Urinary bladder (tissue), 3 donors: ENCODE measurements at regions not wholly inside any gene's neighbourhood (a gene's known extent, or its start where the extent isn't known, plus 50 kb on each side); places are given as distances from the start of the nearest gene placed in this dataset.
A peak's percentile ranks its signal among the peaks of the same experiment; 100 is the strongest.
"Not testable (repeated sequence)": the region's sequence is repeated elsewhere in the genome, so short reads cannot be mapped to it uniquely, and the experiment has no call there.

Experiments
- DNase-seq: peaks from one replicate; pipeline ENCODE4 v3.0.0-alpha.2; 2015; ENCODE audit errors: extremely low spot score
- H3K27ac ChIP-seq: one replicate; pipeline ENCODE4 v1.5.1; 2013; ENCODE audit warnings: low read depth, mild to moderate bottlenecking, moderate library complexity
- H3K36me3 ChIP-seq: one replicate; pipeline ENCODE4 v1.6.1; 2013; ENCODE audit warnings: mild to moderate bottlenecking, moderate library complexity; ENCODE audit not compliant: insufficient read depth
- H3K4me1 ChIP-seq: one replicate; pipeline ENCODE4 v1.6.1; 2013; ENCODE audit warnings: mild to moderate bottlenecking, moderate library complexity; ENCODE audit not compliant: insufficient read depth
- H3K4me3 ChIP-seq: one replicate; pipeline ENCODE4 v1.5.1; 2013; ENCODE audit warnings: low read depth, low read length
- WGBS: extraction: QIAGEN DNeasy Blood & Tissue Kit; methylation state at CpG from one replicate; pipeline ENCODE4 v1.1.7; 2013; 5-methylcytosine and 5-hydroxymethylcytosine counted together
- donor health status: healthy with polysubstance abuse.
- donor health status: healthy.

DNA sequence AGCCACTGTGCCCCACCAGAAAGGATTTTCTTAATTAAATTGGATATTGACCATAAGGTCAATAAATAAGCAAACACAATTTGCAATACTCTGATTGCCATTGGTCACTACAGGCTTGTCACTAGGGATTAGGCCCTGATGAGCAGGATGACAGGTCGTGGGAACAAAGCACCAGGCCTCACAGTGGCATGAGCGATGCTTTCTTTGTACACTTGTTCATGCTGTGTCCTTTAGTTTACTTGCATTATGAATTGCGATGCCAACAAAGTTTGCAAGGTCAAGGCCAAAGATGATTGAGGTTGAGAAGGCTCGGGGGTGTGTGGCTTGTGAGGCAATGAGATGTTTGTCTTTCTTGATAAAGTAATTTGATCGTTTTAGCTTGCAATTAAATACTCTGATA, 136.0 kb downstream of the TTC8 start:
- Histone ChIP-seq H3K27ac (no peak overlapping the region), H3K4me3 (no peak overlapping the region), H3K4me1 (no peaks in the 10 kb centered on the region), H3K36me3 (no peaks in the 10 kb centered on the region)
- 70% methylated on average over 5 of the region's 5 CpGs for WGBS
- no peak for DNase-seq

- DNase-seq: no peak
- 65% methylated on average over 3 of the region's 3 CpGs for WGBS
- Histone ChIP-seq H3K36me3 (no peaks in the 10 kb centered on the region), H3K4me1 (no peaks in the 10 kb centered on the region), H3K4me3 (no peak overlapping the region), H3K27ac (no peak overlapping the region)
These were observed 136.8 kb downstream of the TTC8 start for GRCh38 chr14:88961214-88961613.

- Histone ChIP-seq H3K4me1 (no peaks in the 10 kb centered on the region), H3K4me3 (no peak overlapping the region), H3K27ac (no peak overlapping the region), H3K36me3 (no peaks in the 10 kb centered on the region)
- DNase-seq: no peak
- 72% methylated on average over 4 of the region's 4 CpGs for WGBS
These were observed 137.9 kb downstream of the TTC8 start for GRCh38 chr14:88962356-88962755.

GRCh38 chr14:88967299-88967698, 142.8 kb downstream of the TTC8 start:
- H3K4me3 ChIP-seq: no peak overlapping the region
- no peak overlapping the region for H3K27ac ChIP-seq
- DNase-seq: no peak
- no peaks in the 10 kb centered on the region for H3K36me3 ChIP-seq
- no peaks in the 10 kb centered on the region for H3K4me1 ChIP-seq
- WGBS: 76% methylated on average over 3 of the region's 3 CpGs

DNA sequence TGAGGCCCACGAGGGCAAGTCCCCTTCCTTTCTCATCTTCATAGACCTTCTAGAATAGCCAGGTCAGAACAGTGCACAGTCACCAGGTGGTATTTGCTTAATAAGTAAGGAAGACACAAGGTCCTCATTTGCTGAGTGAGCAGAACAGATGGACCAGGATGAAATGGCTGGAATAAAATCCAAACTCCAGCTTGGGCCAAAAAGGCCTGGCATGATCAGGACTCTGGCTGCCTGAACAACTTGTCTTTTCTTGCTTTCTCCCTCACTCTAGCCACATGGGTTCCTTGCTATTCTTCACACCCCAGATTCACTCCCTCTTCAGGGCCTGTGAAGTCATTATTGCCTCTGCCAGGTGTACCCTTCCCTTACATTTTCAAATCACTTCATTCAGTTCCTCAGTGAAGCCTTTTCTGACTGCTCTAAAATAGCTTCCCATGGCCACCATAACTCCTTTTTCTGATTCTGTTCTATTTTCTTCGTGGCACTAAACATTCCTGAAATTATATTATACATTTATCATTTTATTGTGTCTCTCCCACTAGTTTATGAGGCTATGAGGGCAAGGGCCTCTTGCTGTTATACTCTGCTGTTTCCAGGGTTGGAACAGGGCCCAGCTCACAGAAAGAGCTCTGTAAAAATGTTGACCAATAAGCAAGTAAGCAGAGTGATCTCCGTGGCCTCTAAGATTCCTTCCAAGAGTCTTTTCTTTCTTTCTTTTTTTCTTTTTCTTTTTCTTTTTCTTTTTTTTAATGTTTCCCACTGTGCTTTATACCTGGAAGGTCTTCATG, 150.8 kb downstream of the TTC8 start:
- 34% methylated on average over 3 of the region's 3 CpGs for WGBS
- no peak for DNase-seq

DNA sequence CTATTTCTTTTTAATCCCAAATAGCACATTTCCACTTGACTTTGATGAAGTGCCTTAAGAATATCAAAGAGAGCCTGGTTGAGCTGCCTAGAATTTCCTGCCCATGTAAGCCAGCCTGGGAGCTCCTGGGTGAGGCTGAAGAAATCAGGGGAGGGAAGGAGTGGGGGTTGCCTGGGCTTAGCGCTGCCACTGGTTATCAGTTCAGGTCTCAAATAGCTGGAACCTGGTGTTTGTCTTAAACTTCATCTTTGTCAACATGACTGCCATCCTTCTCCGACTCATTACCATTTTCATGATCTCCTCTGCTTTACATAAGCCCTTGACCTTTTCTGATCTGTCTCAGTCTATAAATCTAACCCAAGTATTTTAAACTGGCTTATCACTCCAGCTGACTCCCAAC, 151.5 kb downstream of the TTC8 start:
- Histone ChIP-seq H3K36me3 (no peaks in the 10 kb centered on the region), H3K27ac (no peak overlapping the region), H3K4me1 (no peaks in the 10 kb centered on the region), H3K4me3 (no peak overlapping the region)
- no peak for DNase-seq
- 26% methylated on average over 2 of the region's 2 CpGs for WGBS

More for the DNA sequence above, 150.8 kb downstream of the TTC8 start:
- H3K27ac ChIP-seq: no peak overlapping the region
- no peaks in the 10 kb centered on the region for H3K4me1 ChIP-seq
- no peaks in the 10 kb centered on the region for H3K36me3 ChIP-seq
- H3K4me3 ChIP-seq: no peak overlapping the region

DNA sequence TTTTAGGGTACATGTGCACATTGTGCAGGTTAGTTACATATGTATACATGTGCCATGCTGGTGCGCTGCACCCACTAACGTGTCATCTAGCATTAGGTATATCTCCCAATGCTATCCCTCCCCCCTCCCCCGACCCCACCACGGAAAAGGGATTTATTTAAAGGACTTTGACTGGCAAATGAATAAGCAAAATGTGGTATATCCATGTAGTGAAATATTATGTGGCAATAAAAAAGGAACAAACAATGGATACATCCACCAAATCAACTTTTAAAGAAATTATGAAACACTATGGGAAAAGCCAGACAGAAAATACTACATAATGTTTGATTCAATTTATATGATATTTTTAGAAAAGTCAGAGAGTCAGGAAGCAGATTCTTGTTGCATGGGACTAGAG, 156.5 kb downstream of the TTC8 start:
- not testable (repeated sequence) for H3K4me1 ChIP-seq, H3K36me3 ChIP-seq, DNase-seq, H3K27ac ChIP-seq, H3K4me3 ChIP-seq
- WGBS: 61% methylated on average over 3 of the region's 4 CpGs

GRCh38 chr14:88981948-88982347, 157.5 kb downstream of the TTC8 start:
- H3K4me1 ChIP-seq: no peaks in the 10 kb centered on the region
- WGBS: 83% methylated on average over 4 of the region's 4 CpGs
- DNase-seq: no peak

GRCh38 chr14:88983755-88984154, 159.3 kb downstream of the TTC8 start:
- Histone ChIP-seq H3K4me1 (no peaks in the 10 kb centered on the region), H3K27ac (no peak overlapping the region), H3K4me3 (no peak overlapping the region), H3K36me3 (no peaks in the 10 kb centered on the region)
- WGBS: 55% methylated on average over 4 of the region's 4 CpGs
- no peak for DNase-seq

More at GRCh38 chr14:88981948-88982347, 157.5 kb downstream of the TTC8 start:
- H3K36me3 ChIP-seq: no peaks in the 10 kb centered on the region
- no peak overlapping the region for H3K27ac ChIP-seq
- no peak overlapping the region for H3K4me3 ChIP-seq

GRCh38 chr14:88985654-88986053, 161.2 kb downstream of the TTC8 start:
- Histone ChIP-seq H3K36me3 (no peaks in the 10 kb centered on the region), H3K4me1 (no peaks in the 10 kb centered on the region), H3K4me3 (no peak overlapping the region), H3K27ac (no peak overlapping the region)
- peak; percentile 35 for DNase-seq
- WGBS: 63% methylated on average over 1 of the region's 1 CpG

DNA sequence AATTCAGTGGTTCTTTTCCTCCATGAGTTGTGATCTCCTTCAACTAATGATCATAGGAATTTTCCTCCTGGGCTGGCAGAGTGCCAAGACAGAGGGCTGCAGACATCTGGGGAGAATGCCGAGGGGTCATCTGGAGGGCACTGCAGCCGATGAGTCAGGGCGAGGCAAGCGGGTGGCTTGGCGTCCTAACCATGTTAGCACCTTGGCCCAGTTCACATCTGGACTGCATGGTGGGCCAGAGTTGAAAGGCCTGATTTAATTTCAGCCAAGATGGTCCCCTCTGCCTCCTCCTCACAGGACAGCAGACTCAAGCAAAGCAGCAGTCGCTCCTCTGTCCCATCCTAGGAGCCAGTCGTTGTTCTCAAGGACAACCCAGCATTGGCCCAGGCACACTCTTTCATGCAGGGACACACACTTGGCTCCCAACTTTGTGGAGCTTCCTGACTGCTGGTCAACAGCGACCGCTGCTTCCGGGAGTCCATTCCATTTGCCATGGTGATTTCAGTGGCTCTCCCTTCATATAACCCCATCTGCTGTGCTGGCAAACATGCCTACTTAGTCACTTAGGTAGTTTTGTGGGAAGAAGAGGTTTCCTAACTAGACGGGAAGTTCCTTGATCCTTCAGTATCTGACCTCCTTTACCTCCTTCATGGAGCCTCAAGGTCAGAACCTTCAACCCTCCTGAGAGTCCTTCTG, 161.8 kb downstream of the TTC8 start:
- Histone ChIP-seq H3K36me3 (no peaks in the 10 kb centered on the region), H3K4me1 (no peaks in the 10 kb centered on the region), H3K27ac (no peak overlapping the region), H3K4me3 (no peak overlapping the region)
- 56% methylated on average over 11 of the region's 11 CpGs for WGBS
- no peak for DNase-seq

- H3K4me1 ChIP-seq, H3K27ac ChIP-seq, H3K4me3 ChIP-seq, DNase-seq, H3K36me3 ChIP-seq: not testable (repeated sequence)
- 91% methylated on average over 2 of the region's 2 CpGs for WGBS
These were observed 162.5 kb downstream of the TTC8 start for GRCh38 chr14:88986908-88987307.

GRCh38 chr14:88987516-88987915, 163.1 kb downstream of the TTC8 start:
- Histone ChIP-seq H3K36me3 (no peaks in the 10 kb centered on the region), H3K4me3 (no peak overlapping the region), H3K27ac (no peak overlapping the region), H3K4me1 (no peaks in the 10 kb centered on the region)
- WGBS: 82% methylated on average over 2 of the region's 2 CpGs
- DNase-seq: no peak

DNA sequence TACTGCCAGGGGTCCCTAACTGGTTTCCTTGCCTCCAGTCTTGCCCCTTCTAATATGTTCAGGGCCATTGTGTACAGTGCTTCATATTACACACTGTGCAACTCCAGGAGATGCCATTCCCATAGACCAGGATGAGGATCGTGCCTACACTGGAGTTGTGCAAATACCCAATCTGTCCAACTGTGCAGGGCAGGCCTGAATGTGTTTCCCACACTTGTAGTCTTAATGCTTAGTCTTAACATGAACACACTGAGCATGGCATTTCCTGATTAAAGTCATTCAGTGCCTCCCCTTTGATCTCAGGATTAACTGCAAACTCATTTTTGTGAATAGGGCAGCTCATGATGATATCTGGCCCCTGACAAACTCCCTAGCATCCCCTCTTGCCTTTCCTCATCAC, 165.5 kb downstream of the TTC8 start:
- Histone ChIP-seq H3K4me1 (no peaks in the 10 kb centered on the region), H3K27ac (no peak overlapping the region), H3K4me3 (no peak overlapping the region), H3K36me3 (no peaks in the 10 kb centered on the region)
- WGBS: 83% methylated on average over 1 of the region's 1 CpG
- DNase-seq: no peak
